ENCODE measurements at regions not wholly inside any gene's neighbourhood (a gene's known extent, or its start where the extent isn't known, plus 50 kb on each side); places are given as distances from the start of the nearest gene placed in this dataset.

GRCh38 chr2:13103778-13104493, 387.2 kb downstream of the TRIB2 start:
- no peak for TF ChIP-seq POLR2AphosphoS5 (IDR thresholded peaks at IDR 0.05; ENCODE audit: low read depth, low read length)
- no peak for TF ChIP-seq POLR2A (IDR thresholded peaks at IDR 0.05; ENCODE audit: low read depth, low read length)
- no peak for TF ChIP-seq TAF1 (IDR thresholded peaks at IDR 0.05; ENCODE audit: low read depth, low read length)
- no peak for TF ChIP-seq SPI1 (IDR thresholded peaks at IDR 0.05; ENCODE audit: low read depth, low read length)
- TF ChIP-seq POU2F2 (IDR thresholded peaks at IDR 0.05; ENCODE audit: low read depth, low read length) = no peak
- no peak for TF ChIP-seq PAX5 (IDR thresholded peaks at IDR 0.05; ENCODE audit: insufficient read depth, low read length, severe bottlenecking)
